ENCODE measurements at regions not wholly inside any gene's neighbourhood (a gene's known extent, or its start where the extent isn't known, plus 50 kb on each side); places are given as distances from the start of the nearest gene placed in this dataset.
"Not testable (repeated sequence)": the region's sequence is repeated elsewhere in the genome, so short reads cannot be mapped to it uniquely, and the experiment has no call there.

DNA sequence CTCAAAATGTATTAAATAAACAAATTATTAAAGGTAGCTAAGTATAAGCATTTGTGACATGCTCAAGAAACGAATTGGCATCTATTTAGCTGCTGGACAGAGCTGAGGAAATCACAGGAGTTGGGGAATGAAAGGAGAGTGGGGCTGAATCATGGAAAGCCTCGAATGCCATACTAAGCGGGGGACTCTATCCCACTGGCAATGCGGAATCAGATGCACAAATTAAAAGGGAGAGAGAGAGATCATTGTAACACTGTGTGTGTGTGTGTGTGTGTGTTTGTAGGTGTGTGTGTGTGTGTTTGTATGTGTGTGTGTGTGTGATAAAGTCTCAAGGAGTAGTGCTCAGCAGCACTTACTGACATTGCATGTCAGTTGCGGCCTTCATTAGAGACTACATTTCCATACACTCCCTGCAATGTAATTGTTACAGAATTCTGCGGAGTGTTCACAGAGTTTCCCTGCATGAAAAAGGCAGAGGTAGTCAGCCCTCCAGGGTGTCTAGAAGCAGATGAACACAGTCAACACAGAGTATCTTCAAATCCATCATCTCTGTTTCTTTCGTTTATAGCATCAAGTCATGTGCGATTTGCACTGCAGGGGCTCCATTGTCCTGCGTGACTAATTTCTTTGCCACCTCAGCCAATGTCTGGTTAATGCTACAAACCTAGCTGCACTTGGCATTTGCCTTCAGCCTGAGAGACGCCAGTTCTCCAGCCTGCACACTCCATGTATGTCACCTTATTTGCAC lies 111.7 kb upstream of the CYRIA start:
- DNase-seq = no peak

GRCh38 chr2:16775899-16776231 lies 110.2 kb upstream of the CYRIA start:
- DNase-seq = no peak

DNA sequence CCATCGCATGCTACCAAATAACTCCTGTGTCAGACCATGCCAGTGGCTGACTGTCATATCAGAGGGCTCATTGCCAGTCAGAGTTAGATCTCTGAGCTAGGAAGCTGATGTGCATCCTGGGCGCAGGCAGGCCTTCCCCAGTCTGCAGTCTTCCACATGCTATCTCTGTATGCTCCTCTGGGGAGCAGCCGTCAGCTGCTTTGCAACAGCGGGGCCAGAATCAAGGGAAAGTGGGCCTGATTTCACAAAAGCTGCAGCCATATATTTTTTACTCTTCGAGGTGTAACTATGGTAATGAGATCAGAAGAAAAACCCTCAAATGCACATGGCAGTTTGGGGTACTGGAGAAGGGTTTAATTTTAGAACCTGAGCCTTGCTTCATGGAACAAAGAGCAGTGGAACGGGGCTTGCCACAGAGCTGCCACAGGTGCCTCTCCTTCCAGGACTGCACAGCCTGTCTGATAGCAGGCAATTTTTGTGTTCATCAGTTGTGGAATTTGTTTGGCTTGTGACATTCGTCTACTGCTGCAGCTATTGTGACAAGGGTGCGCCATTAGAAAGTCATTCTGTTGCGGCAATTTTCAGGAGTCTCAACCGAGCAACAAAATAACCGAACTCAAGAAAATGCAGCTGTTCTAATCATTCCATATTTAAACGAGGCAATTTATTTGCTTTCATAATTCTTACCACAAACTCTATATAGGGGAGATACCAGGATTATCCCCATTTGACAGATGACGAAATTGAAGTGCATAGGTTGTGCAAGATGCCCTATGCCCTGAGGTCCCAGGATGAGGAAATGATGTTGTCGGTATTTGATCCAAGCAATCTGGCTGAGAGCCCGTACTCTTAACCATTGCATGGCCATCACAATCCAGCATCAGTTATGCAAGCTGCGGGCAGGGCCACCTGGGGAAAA lies 109.6 kb upstream of the CYRIA start:
- no peak for DNase-seq

GRCh38 chr2:16774091-16774490 lies 108.5 kb upstream of the CYRIA start:
- no peak for DNase-seq

GRCh38 chr2:16773080-16773713 lies 107.6 kb upstream of the CYRIA start:
- no peak for DNase-seq

DNA sequence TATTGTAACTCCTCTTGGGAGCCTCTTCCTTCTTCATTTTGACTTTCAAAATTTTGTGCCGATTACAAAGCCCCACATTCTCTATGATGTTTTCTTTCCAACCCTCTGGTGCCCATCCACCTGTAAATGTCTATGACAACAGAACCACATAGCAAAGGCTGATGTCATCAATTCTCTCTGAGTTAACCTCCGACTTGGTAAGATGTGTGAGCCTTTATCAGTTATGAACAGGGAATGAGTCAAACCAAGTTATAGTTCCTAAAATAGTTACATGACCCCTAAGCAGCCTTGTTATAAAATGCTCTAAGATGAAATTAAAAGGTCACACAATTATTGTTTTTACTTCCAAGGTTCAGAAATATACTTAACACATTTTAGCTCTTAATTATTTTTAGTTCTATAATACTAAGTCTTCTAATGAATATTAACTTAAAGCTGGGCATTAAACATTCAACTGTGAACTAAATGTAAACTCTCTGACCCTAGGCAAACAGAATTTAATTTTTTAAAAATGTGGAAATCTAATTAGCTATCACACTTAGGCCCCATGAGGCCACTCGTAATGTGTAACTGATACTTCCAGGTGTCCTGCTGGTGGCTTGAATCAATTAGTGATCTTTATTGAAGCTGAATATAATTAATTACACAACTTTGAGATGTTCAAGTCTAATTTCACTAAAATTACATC lies 102.3 kb upstream of the CYRIA start:
- no peak for DNase-seq

DNA sequence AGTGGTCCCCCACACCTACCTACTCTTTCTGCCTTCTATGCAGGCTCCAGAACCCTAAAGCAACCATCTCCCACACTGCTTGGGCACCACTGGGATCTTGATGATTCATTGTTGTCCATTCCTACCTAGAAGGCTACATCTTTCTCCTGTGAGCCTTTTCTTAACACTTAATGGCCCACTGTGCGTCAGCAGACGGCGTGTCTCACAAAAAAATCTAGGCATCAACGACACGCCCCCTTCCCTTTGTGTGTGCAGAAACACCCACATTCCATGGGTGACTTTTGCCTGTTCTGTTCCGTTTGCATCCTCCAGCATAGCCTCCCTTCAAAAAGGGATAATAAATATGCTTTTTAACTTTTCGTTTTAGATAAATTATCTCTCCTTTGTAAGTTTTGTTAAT lies 99.7 kb upstream of the CYRIA start:
- DNase-seq = no peak

GRCh38 chr2:16764487-16764886 lies 98.9 kb upstream of the CYRIA start:
- no peak for DNase-seq

DNA sequence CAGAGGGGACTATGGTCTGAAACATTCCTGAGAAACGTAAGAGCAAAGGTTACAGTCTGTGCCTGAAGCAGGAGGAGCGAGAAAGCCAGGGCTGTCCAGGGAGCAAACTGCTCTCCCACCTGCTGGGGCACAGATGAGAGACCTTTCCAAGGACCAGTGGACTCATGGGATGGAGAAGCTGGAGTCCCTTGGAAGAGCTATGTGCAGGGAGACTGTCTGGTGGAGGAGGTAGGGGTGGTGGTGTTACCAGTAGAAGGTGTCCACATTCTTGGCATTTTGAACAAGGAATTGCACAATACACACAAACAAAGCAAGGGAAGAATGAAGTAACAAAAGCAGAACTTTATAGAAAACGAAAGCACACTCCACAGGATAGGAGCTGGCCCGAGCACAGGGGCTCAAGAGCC lies 97.9 kb upstream of the CYRIA start:
- DNase-seq = no peak

DNA sequence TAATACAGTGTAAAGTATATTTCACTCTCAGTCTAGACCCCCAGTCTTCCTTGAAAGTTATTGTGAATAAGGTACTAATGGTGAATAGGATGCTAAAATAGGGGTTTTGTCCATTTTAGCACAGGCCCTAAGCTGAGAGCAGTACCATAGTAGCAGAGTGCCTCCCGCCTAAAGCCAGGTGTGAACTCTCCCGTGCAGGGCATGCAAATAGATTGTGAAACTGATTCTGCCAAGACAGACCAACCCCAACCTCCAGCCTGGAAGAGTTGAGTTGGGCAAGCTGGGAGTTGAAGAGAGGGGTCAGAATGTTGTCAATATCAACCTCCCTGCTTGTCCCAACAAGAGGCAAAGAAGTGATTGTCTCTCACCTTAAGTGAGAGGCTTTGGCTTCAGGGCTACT lies 97.4 kb upstream of the CYRIA start:
- no peak for DNase-seq

- DNase-seq = no peak
Measured at GRCh38 chr2:16760426-16760825, 94.8 kb upstream of the CYRIA start.

DNA sequence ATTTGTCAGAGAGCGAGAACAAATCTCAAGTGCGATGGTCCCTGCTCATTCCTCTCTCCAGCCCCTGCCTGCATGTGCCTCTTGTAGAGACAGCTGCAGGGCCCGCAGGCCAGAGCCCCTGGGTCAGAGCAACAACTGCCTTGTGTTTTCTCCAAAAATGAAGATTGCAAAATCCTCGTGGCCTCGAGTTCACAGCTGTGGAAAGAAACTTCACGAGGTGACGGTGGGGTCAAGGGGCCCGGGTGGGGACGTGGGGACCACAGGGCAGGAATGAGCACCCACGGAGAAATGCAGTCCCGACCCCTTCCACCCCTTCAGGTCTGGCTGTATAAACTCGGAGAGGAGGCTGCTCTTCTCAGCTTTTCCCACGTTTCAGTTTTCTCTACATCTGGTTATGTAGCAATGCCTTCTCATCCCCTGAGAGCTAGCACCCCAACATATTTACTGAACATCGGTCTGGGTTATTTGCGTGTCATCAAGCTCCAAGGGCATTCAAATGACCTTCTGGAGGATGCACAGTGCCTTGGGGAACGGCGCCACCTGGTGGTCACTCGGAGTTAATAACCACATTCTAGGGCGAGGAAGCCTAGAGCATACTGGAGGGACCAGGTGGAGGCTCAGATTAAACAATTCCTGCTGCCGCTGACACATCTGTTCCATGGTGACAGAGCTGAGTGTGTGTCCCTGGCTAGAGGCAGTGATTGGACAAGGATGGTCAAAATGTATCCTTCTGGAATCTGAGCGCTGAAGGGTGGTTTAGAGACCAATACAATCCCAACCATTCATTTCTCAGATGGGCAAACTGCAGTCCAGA lies 91.4 kb upstream of the CYRIA start:
- peak; percentile 51 for DNase-seq

DNA sequence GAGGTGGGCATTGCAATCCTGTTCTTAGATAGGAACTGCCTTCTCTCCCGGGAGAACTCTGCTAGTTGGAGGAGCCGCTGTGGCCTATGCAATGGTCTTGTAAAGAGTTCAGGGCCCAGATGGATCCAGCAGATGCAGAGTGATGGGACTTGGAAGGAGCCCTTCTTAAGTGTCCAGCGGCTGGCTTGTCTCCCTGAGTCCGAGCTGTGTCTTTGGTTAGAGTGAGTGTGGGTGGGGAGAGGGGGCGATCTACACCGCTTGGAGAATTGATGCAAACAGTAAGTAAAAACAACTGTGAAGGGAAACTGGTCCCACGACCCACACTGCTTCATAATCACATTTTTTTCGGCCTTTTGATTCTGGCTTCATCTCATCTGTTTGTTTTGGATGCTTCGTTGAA lies 89.8 kb upstream of the CYRIA start:
- DNase-seq = no peak

DNA sequence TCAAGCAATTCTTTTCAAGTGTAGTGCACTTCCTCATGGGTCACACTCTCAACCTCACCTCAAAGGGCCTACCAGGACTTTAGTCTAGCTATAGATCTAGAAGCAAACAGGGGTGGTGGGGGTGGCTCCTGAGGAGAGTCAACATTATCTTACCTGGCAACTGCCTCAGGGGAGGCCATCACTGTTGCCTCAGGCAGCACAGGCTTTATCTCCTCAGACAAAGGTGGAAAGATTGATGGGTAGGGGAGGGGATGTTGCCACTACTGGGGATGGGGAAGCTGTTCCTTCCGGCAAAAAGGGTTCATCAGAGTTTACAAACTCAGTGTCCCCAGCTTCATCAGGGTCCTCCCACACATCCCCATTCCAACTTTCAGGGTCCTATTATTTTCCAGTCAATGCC lies 87.4 kb upstream of the CYRIA start:
- not testable (repeated sequence) for DNase-seq

DNA sequence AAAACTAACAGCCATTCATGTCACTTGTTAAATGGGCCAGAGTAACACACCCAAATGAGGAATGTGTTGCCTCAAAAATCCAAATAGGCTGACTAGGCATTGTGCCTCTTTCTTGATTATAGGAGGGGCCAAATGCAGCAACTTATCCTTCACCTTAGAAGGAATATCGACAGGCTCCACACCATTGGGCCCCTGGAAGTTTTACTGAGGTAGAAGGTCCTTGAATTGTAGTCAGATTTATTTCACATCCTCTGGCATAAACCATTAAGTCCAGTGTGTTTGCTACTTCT lies 85.2 kb upstream of the CYRIA start:
- DNase-seq = not testable (repeated sequence)

DNA sequence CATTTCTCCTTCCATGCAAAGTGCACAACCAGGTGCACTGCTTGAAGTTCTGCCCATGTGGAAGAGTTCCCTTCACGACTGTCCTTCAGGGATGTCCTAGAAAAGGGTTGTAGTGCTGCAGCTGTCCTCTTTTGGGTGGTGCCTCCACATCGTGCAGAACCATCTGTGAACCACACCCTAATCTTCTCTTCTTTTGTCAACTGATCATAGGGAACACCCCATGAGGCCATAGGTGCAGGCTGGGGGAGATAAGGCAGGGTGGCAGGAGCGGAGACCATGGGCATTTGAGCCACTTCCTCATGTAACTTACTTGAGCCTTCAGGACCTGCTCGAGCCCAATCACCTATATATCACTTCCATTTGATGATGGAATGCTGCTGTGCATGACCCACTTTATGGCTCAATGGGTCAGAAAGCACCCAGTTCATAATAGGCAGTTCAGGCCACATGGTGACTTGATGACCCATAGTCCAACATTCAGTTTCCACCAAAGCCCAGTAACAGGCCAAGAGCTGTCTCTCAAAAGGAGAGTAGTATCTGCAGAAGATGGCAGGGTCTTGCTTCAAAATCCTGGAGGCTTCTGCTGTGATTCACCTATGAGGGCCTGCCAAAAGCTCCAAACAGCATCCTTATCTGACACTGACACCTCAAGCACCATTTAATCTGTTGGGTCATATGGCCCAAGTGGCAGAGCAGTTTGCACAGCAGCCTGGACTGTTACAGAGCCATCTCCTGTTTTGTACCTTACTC lies 84.7 kb upstream of the CYRIA start:
- DNase-seq = no peak

GRCh38 chr2:16748511-16749266 lies 83.1 kb upstream of the CYRIA start:
- not testable (repeated sequence) for DNase-seq

- no peak for DNase-seq
Measured at GRCh38 chr2:16747689-16748088, 82.1 kb upstream of the CYRIA start.

DNA sequence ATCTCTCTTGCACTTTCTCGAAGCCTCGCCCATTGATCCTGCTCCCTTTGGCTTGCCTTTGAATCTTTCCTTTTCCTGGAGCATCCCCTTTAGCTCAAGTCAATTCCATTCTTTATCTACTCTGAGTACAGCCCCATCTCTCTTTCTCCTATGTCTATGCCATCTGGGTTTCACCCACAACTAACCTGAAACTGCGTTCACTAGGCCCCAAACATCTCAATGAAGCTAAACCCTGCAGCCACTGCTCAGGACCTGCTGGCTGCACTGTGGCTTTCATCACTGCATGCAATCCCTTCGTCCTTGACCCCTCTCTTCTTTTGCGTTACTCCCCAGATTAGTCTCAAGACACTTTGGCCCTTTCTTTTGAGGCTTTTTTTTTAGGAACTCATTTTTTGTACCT lies 81.6 kb upstream of the CYRIA start:
- no peak for DNase-seq

DNA sequence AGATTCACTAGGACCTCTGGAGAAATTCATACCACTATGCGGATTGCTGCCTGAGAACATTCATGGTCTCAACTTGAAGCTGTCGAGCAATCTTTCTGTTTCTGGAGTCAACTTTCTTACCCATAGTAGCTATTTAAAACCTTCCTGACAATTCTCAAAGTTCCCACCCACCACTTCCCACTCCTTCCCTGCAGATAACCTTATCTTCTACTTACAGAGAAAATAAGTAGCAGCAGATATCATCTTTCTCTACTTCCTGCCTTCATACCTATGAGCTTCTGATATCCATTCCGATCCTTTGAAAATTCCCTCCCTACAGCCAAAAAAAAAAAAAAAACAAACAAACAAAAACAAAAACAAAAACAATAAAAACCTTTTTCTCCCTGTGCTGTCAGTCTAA lies 81.2 kb upstream of the CYRIA start:
- no peak for DNase-seq

GRCh38 chr2:16746329-16746728 lies 80.7 kb upstream of the CYRIA start:
- DNase-seq = no peak
